CD4-positive, alpha-beta T cell (primary cell): ENCODE measurements at regions not wholly inside any gene's neighbourhood (a gene's known extent, or its start where the extent isn't known, plus 50 kb on each side); places are given as distances from the start of the nearest gene placed in this dataset.

ENCODE experiments used
- ATAC-seq: fragments of 200-7000 bp; cut with Tn5 transposase; one replicate; pipeline ENCODE4 v1.10.0; 2022; ENCODE audit warnings: mild to moderate bottlenecking; ENCODE audit not compliant: poor library complexity
- CTCF ChIA-PET: fragments of 350-600 bp; sonication (Branson Sonifier 250); formaldehyde crosslinking; loops from one replicate; lab custom pipeline; 2021; ENCODE audit warnings: antibody characterized with exemption, inconsistent platforms; lab: Charles Lee
- POLR2A ChIA-PET: fragments of 350-600 bp; sonication (Branson Sonifier 250); formaldehyde crosslinking; loops from one replicate; lab custom pipeline; 2021; ENCODE audit warnings: antibody characterized with exemption, inconsistent platforms; lab: Charles Lee
- DNase-seq, 14 experiments: peaks; one replicate each; pipeline ENCODE4 v3.0.0-alpha.2; 2013 to 2020; ENCODE audit warnings: mixed read lengths in 2 of 14
- H3K27ac ChIP-seq, 2 donors: one replicate each; pipeline versions ENCODE4 v1.5.1 to v1.7.0; 2013; ENCODE audit warnings: low read length in 2 of 2, low read depth in 1 of 2, mild to moderate bottlenecking in 1 of 2
- H3K27me3 ChIP-seq, 2 experiments: 1 replicate in 1 of 2; 2 replicates in 1 of 2; pipeline versions ENCODE4 v1.6.1 to v1.7.0; 2013; ENCODE audit warnings: low read length in 2 of 2, control low read depth in 1 of 2, mild to moderate bottlenecking in 1 of 2, moderate library complexity in 1 of 2; ENCODE audit not compliant: insufficient read depth in 2 of 2, control insufficient read depth in 1 of 2
- H3K36me3 ChIP-seq: one replicate; pipeline ENCODE4 v1.6.1; 2013; ENCODE audit warnings: low read length, control low read depth; ENCODE audit not compliant: insufficient read depth
- H3K4me1 ChIP-seq: one replicate; pipeline ENCODE4 v1.6.1; 2013; ENCODE audit warnings: low read length, control low read depth; ENCODE audit not compliant: insufficient read depth
- H3K4me3 ChIP-seq: one replicate; pipeline ENCODE4 v1.5.1; 2013; ENCODE audit warnings: mild to moderate bottlenecking, low read length, moderate library complexity
- H3K9me3 ChIP-seq, 2 experiments: 1 replicate in 1 of 2; 2 replicates in 1 of 2; pipeline versions ENCODE4 v1.6.1 to v1.7.0; 2013; ENCODE audit warnings: low read length in 2 of 2, mild to moderate bottlenecking in 2 of 2, control low read depth in 1 of 2, moderate library complexity in 1 of 2; ENCODE audit not compliant: control insufficient read depth in 1 of 2, insufficient read depth in 1 of 2
- H3K27ac Mint-ChIP-seq: one replicate; pipeline ENCODE4 v1.8.0; 2020; ENCODE audit warnings: mixed read lengths
- H3K27me3 Mint-ChIP-seq: one replicate; pipeline ENCODE4 v1.8.0; 2021; ENCODE audit warnings: mixed read lengths
- H3K36me3 Mint-ChIP-seq: one replicate; pipeline ENCODE4 v1.8.0; 2021; ENCODE audit warnings: low read depth, mixed read lengths
- H3K4me1 Mint-ChIP-seq: one replicate; pipeline ENCODE4 v1.8.0; 2021; ENCODE audit warnings: low read depth, mixed read lengths
- H3K4me3 Mint-ChIP-seq: one replicate; pipeline ENCODE4 v1.8.0; 2020; ENCODE audit warnings: mild to moderate bottlenecking, mixed read lengths
- H3K9me3 Mint-ChIP-seq: one replicate; pipeline ENCODE4 v1.8.0; 2020; ENCODE audit warnings: mixed read lengths
- CTCF ChIP-seq: fragments of 200-600 bp; IDR thresholded peaks from one replicate; pipeline ENCODE4 v1.8.0; 2022; ENCODE audit warnings: antibody characterized with exemption, mild to moderate bottlenecking
- intact Hi-C, 2 experiments: fragments of 100-400 bp; cut with DNase I in 1 of 2; cut with micrococcal nuclease in 1 of 2; formaldehyde crosslinking; loops; one replicate each; pipeline versions ENCODE4 v1.15.1 to v1.9.0; 2023 to 2025; cut with DNase I, micrococcal nuclease

GRCh38 chr3:176172492-176172891, 1024.8 kb downstream of the TBL1XR1 start:
- no peak overlapping the region for H3K27ac ChIP-seq
- no peak for ATAC-seq
- Mint-ChIP-seq H3K36me3 (no peaks in the 10 kb centered on the region), H3K4me1 (no peaks in the 10 kb centered on the region), H3K4me3 (no peak overlapping the region), H3K27me3 (no peaks in the 10 kb centered on the region), H3K9me3 (no peaks in the 10 kb centered on the region), H3K27ac (no peak overlapping the region)
- DNase-seq, result no peak
- H3K4me3 ChIP-seq, result no peak overlapping the region
- ChIA-PET CTCF (no interaction called here), POLR2A (no interaction called here)
- H3K36me3 ChIP-seq, result no peaks in the 10 kb centered on the region
- no peaks in the 10 kb centered on the region for H3K27me3 ChIP-seq
- H3K9me3 ChIP-seq, result no peaks in the 10 kb centered on the region
- H3K4me1 ChIP-seq, result no peaks in the 10 kb centered on the region
- TF ChIP-seq CTCF, result no peak
- intact Hi-C loops, result no loop called here

GRCh38 chr3:176167272-176167671, 1030.0 kb downstream of the TBL1XR1 start:
- ChIA-PET CTCF (no interaction called here), POLR2A (no interaction called here)
- H3K27me3 Mint-ChIP-seq, result no peaks in the 10 kb centered on the region

GRCh38 chr3:176160997-176161396, 1036.3 kb downstream of the TBL1XR1 start:
- no peaks in the 10 kb centered on the region for H3K27me3 ChIP-seq
- H3K9me3 ChIP-seq, result peaks cover 4 to 5% of the 10 kb centered on the region in 2 experiments
- no peaks in the 10 kb centered on the region for H3K4me1 ChIP-seq
- H3K36me3 ChIP-seq, result no peaks in the 10 kb centered on the region
- no peak overlapping the region for H3K27ac ChIP-seq
- H3K4me1 Mint-ChIP-seq, result no peaks in the 10 kb centered on the region
- no peaks in the 10 kb centered on the region for H3K27me3 Mint-ChIP-seq
- H3K4me3 Mint-ChIP-seq, result no peak overlapping the region
- H3K36me3 Mint-ChIP-seq, result no peaks in the 10 kb centered on the region
- TF ChIP-seq CTCF, result no peak
- intact Hi-C loops, result no loop called here
- H3K4me3 ChIP-seq, result no peak overlapping the region
- POLR2A ChIA-PET, result interaction anchor here (0.6 kb wide), 1 partner anchor 515 kb away, joined by 3 read pairs; no protein-coding TSS in a partner anchor
- no peak for DNase-seq
- H3K9me3 Mint-ChIP-seq, result peaks cover 24% of the 10 kb centered on the region
- no peak overlapping the region for H3K27ac Mint-ChIP-seq
- CTCF ChIA-PET, result no interaction called here
- ATAC-seq, result no peak

More at GRCh38 chr3:176167272-176167671, 1030.0 kb downstream of the TBL1XR1 start:
- H3K4me3 Mint-ChIP-seq, result no peak overlapping the region
- no peaks in the 10 kb centered on the region for H3K4me1 Mint-ChIP-seq
- Histone ChIP-seq H3K4me1 (no peaks in the 10 kb centered on the region), H3K9me3 (no peaks in the 10 kb centered on the region), H3K4me3 (no peak overlapping the region), H3K27ac (no peak overlapping the region), H3K27me3 (no peaks in the 10 kb centered on the region), H3K36me3 (no peaks in the 10 kb centered on the region)
- DNase-seq, result no peak
- no peak overlapping the region for H3K27ac Mint-ChIP-seq
- peaks cover 4% of the 10 kb centered on the region for H3K9me3 Mint-ChIP-seq
- intact Hi-C loops, result no loop called here
- H3K36me3 Mint-ChIP-seq, result no peaks in the 10 kb centered on the region
- ATAC-seq, result no peak
- no peak for TF ChIP-seq CTCF
